Small intestine (tissue), 7 donors: ENCODE measurements at regions not wholly inside any gene's neighbourhood (a gene's known extent, or its start where the extent isn't known, plus 50 kb on each side); places are given as distances from the start of the nearest gene placed in this dataset.
"Not testable (repeated sequence)": the region's sequence is repeated elsewhere in the genome, so short reads cannot be mapped to it uniquely, and the experiment has no call there.

Experiments used
- DNase-seq, 2 donors: peaks; one replicate each; pipeline versions ENCODE4 v3.0.0 to v3.0.0-alpha.2; 2013
- FAIRE-seq: peaks from 2 replicates; lab custom pipeline; 2012; peaks lifted over from hg19 to GRCh38; lab: Jason Lieb, UNC
- H3K27ac ChIP-seq, 3 donors: one replicate each; pipeline ENCODE4 v1.5.1; 2013; ENCODE audit warnings: low read length in 2 of 3, mild to moderate bottlenecking in 2 of 3, control low read depth in 1 of 3, inconsistent platforms in 1 of 3, low read depth in 1 of 3, moderate library complexity in 1 of 3
- H3K27me3 ChIP-seq, 3 donors: one replicate each; pipeline ENCODE4 v1.6.1; 2013; ENCODE audit warnings: low read length in 3 of 3, inconsistent platforms in 1 of 3; ENCODE audit not compliant: control insufficient read depth in 3 of 3, insufficient read depth in 3 of 3
- H3K36me3 ChIP-seq, 3 donors: one replicate each; pipeline ENCODE4 v1.6.1; 2013; ENCODE audit warnings: low read length in 3 of 3, inconsistent platforms in 1 of 3, low read depth in 1 of 3, mild to moderate bottlenecking in 1 of 3, moderate library complexity in 1 of 3; ENCODE audit not compliant: control insufficient read depth in 3 of 3, insufficient read depth in 2 of 3
- H3K4me1 ChIP-seq, 3 donors: one replicate each; pipeline ENCODE4 v1.6.1; 2013; ENCODE audit warnings: low read length in 2 of 3, inconsistent platforms in 1 of 3, low read depth in 1 of 3, mild to moderate bottlenecking in 1 of 3, moderate library complexity in 1 of 3; ENCODE audit not compliant: control insufficient read depth in 3 of 3, insufficient read depth in 2 of 3
- H3K4me3 ChIP-seq, 3 donors: one replicate each; pipeline ENCODE4 v1.5.1; 2013; ENCODE audit warnings: low read length in 3 of 3, control low read depth in 1 of 3, inconsistent platforms in 1 of 3, low read depth in 1 of 3, mild to moderate bottlenecking in 1 of 3, moderate library complexity in 1 of 3
- H3K9me3 ChIP-seq, 2 donors: one replicate each; pipeline ENCODE4 v1.6.1; 2013; ENCODE audit warnings: low read depth in 1 of 2, low read length in 1 of 2; ENCODE audit not compliant: control insufficient read depth in 2 of 2, insufficient read depth in 1 of 2
- WGBS, 3 donors: extraction: QIAGEN DNeasy Blood & Tissue Kit; methylation state at CpG; one replicate each; pipeline ENCODE4 v1.1.7; 2013; 5-methylcytosine and 5-hydroxymethylcytosine counted together
- donor health status: healthy with polysubstance abuse.
- donor health status: control.
- donor health status: control.
- donor health status: Bipolar disorder and iron deficiency.
- donor health status: healthy.

- 79 to 86% (median 81%) methylated on average over 6 of the region's 6 CpGs for WGBS, 3 donors
- DNase-seq (no peak), FAIRE-seq (no peak)
- Histone ChIP-seq H3K27me3 (no peaks in the 10 kb centered on the region), H3K4me3 (no peak overlapping the region), H3K9me3 (no peaks in the 10 kb centered on the region), H3K4me1 (peaks cover 0 to 3% (median 0%) of the 10 kb centered on the region in 3 donors), H3K27ac (no peak overlapping the region), H3K36me3 (no peaks in the 10 kb centered on the region)
These were observed 469.6 kb downstream of the GADD45G start for GRCh38 chr9:90074316-90074962.

DNA sequence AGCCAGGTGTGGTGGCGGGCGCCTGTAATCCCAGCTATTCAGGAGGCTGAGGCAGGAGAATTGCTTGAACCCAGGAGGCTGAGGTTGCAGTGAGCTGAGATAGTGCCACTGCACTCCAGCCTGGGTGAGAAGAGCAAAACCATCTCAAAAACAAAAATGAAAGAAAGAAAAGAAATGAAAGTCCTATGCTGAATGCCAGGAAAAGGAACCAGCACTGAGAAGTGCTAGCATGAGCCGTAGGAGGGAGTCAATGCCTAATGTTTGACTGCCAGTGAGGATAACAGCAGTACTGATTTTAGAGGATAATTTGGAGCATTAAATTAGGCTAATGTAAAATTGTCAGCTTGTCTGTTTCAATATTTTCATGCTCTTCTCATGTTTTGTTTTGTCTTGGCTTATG lies 472.8 kb downstream of the GADD45G start:
- FAIRE-seq = not testable (repeated sequence)

GRCh38 chr9:90078988-90079421 lies 474.2 kb downstream of the GADD45G start:
- no peaks in the 10 kb centered on the region for H3K4me1 ChIP-seq
- no peak overlapping the region for H3K27ac ChIP-seq
- FAIRE-seq (no peak), DNase-seq (no peak)
- peaks cover 0 to 2% (median 0%) of the 10 kb centered on the region in 3 donors for H3K27me3 ChIP-seq
- no peaks in the 10 kb centered on the region for H3K36me3 ChIP-seq
- WGBS, 3 donors = 66 to 85% (median 77%) methylated on average over 4 of the region's 4 CpGs
- no peak overlapping the region for H3K4me3 ChIP-seq
- no peaks in the 10 kb centered on the region for H3K9me3 ChIP-seq

More for the DNA sequence above, 472.8 kb downstream of the GADD45G start:
- WGBS, 3 donors = 85 to 96% (median 85%) methylated on average over 3 of the region's 3 CpGs
- not testable (repeated sequence) for DNase-seq, H3K27ac ChIP-seq, H3K4me1 ChIP-seq, H3K27me3 ChIP-seq, H3K9me3 ChIP-seq, H3K4me3 ChIP-seq, H3K36me3 ChIP-seq

- FAIRE-seq = no peak
- Histone ChIP-seq H3K27ac (no peak overlapping the region), H3K9me3 (no peaks in the 10 kb centered on the region), H3K36me3 (no peaks in the 10 kb centered on the region), H3K4me3 (no peak overlapping the region), H3K27me3 (peaks cover 0 to 2% (median 0%) of the 10 kb centered on the region in 3 donors), H3K4me1 (peaks cover 0 to 6% (median 0%) of the 10 kb centered on the region in 3 donors)
- DNase-seq = no peak
- WGBS, 3 donors = 63 to 79% (median 73%) methylated on average over 4 of the region's 4 CpGs
These were observed 480.8 kb downstream of the GADD45G start for GRCh38 chr9:90085633-90086032.

- peaks cover 0 to 6% (median 0%) of the 10 kb centered on the region in 3 donors for H3K4me1 ChIP-seq
- peaks cover 0 to 2% (median 0%) of the 10 kb centered on the region in 3 donors for H3K27me3 ChIP-seq
- 36 to 81% (median 62%) methylated on average over 2 of the region's 2 CpGs for WGBS, 3 donors
- H3K9me3 ChIP-seq = no peaks in the 10 kb centered on the region
- DNase-seq (no peak), FAIRE-seq (no peak)
- no peak overlapping the region for H3K4me3 ChIP-seq
- H3K27ac ChIP-seq = no peak overlapping the region
- H3K36me3 ChIP-seq = no peaks in the 10 kb centered on the region
These were observed 481.3 kb downstream of the GADD45G start for GRCh38 chr9:90086101-90086511.

DNA sequence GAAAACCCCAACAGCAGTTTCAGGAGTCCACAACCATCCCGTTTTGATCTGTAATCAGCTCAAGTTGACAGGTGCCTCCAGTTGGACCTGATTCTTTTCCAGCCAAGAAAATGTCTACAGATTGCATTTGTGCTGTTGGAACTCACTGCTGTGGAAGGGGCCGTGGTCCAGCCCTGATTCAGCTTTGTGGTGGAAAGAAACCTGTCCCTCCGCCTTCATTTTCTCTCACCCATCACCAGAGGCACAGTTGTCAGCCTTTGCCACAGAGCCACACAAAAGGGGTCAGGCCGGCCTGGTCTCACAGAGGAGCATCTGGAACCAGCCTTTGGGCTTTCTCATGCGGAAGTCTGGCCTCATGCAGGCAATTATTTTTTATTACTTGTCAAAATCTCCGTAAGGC lies 483.6 kb downstream of the GADD45G start:
- Histone ChIP-seq H3K36me3 (no peaks in the 10 kb centered on the region), H3K4me3 (no peak overlapping the region), H3K27me3 (no peaks in the 10 kb centered on the region), H3K9me3 (no peaks in the 10 kb centered on the region), H3K4me1 (peaks cover 0 to 6% (median 0%) of the 10 kb centered on the region in 3 donors), H3K27ac (no peak overlapping the region)
- DNase-seq (no peak), FAIRE-seq (no peak)
- WGBS, 3 donors = 75 to 81% (median 80%) methylated on average over 6 of the region's 6 CpGs

- H3K27ac ChIP-seq = no peak overlapping the region
- H3K4me3 ChIP-seq = no peak overlapping the region
- no peaks in the 10 kb centered on the region for H3K36me3 ChIP-seq
- DNase-seq (no peak), FAIRE-seq (no peak)
- peaks cover 0 to 6% (median 0%) of the 10 kb centered on the region in 3 donors for H3K4me1 ChIP-seq
- WGBS, 3 donors = 76 to 80% (median 79%) methylated on average over 4 of the region's 4 CpGs
- H3K9me3 ChIP-seq = no peaks in the 10 kb centered on the region
- no peaks in the 10 kb centered on the region for H3K27me3 ChIP-seq
These were observed 484.0 kb downstream of the GADD45G start for GRCh38 chr9:90088856-90089255.

DNA sequence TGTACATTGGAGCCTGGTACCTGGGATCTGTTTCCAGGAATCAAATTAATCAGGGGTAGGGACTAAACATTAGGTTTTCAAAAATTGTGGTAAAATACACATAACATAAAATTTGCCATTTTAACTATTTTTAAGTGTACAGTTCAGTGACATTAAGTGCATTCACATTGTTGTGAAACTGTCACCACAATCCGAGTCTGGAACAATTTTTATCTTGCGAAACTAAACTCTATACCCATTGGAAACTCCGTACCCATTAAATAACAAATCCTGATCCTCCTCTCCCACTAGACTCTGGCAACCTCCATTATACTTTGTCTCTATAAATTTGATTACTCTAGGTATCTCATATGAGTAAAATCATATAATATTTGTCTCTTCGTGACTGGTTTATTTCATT lies 486.2 kb downstream of the GADD45G start:
- no peak for DNase-seq
- 92 to 95% (median 93%) methylated on average over 4 of the region's 4 CpGs for WGBS, 3 donors
- FAIRE-seq = no peak
- Histone ChIP-seq H3K27ac (no peak overlapping the region), H3K4me3 (no peak overlapping the region), H3K9me3 (no peaks in the 10 kb centered on the region), H3K36me3 (no peaks in the 10 kb centered on the region), H3K4me1 (peaks cover 0 to 9% (median 0%) of the 10 kb centered on the region in 3 donors), H3K27me3 (no peaks in the 10 kb centered on the region)

DNA sequence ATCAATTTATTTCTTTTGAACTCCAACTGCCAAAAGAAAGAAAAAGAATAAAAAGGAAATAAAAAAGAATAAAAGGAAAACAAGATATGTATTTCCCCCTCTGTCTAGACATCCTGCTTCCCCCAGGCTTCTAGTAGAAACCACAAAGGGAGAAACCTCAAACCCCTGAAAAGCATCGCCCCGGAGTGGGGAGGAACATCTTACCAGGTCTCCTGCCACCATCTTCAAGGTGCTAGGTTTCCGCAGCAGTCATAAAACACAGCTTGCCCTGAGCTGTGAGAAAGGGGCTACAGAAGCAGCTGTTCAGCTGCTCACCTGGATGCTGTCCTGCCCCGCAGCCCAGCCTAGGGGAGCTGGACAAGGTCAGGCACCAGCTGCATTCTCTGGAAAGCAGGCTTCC lies 487.7 kb downstream of the GADD45G start:
- H3K36me3 ChIP-seq = no peaks in the 10 kb centered on the region
- peaks cover 0 to 8% (median 0%) of the 10 kb centered on the region in 3 donors for H3K4me1 ChIP-seq
- H3K9me3 ChIP-seq = no peaks in the 10 kb centered on the region
- 71 to 86% (median 72%) methylated on average over 4 of the region's 4 CpGs for WGBS, 3 donors
- H3K4me3 ChIP-seq = no peak overlapping the region
- H3K27me3 ChIP-seq = no peaks in the 10 kb centered on the region
- no peak overlapping the region for H3K27ac ChIP-seq
- DNase-seq = no peak
- no peak for FAIRE-seq
